ENCODE measurements at regions not wholly inside any gene's neighbourhood (a gene's known extent, or its start where the extent isn't known, plus 50 kb on each side); places are given as distances from the start of the nearest gene placed in this dataset.
A peak's percentile ranks its signal among the peaks of the same experiment; 100 is the strongest.

DNA sequence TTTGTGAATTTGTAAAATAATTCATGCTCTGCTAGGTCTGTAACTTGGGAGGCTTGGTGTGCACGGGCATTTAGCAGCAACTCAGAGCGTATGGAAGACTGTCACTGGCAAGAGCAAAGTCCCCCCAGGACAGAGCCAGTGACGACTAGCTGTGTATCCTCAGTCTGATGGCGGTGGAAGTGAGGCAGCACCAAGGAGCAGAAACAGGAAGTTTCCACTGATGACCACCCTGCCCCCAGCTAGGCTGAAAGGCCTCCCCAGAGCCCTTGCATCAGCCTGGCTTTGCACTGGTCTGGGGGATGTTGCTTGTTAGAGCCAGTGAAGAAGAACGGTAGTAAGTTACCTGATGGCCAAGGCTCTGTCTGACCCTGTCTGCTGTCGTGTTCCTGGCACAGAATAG is 66.8 kb upstream of the ABL1 start:
- Mint-ChIP-seq H3K4me1 (peaks cover 53% of the 10 kb centered on the region), H3K36me3 (no peaks in the 10 kb centered on the region), H3K4me3 (no peak overlapping the region), H3K27ac (peak overlapping the region; percentile 89), H3K27me3 (ENCODE audit: low read depth) (no peaks in the 10 kb centered on the region), H3K9me3 (no peaks in the 10 kb centered on the region)
- DNase-seq (ENCODE audit: low spot score) = peak; percentile 35
- TF ChIP-seq, protein P1, sequence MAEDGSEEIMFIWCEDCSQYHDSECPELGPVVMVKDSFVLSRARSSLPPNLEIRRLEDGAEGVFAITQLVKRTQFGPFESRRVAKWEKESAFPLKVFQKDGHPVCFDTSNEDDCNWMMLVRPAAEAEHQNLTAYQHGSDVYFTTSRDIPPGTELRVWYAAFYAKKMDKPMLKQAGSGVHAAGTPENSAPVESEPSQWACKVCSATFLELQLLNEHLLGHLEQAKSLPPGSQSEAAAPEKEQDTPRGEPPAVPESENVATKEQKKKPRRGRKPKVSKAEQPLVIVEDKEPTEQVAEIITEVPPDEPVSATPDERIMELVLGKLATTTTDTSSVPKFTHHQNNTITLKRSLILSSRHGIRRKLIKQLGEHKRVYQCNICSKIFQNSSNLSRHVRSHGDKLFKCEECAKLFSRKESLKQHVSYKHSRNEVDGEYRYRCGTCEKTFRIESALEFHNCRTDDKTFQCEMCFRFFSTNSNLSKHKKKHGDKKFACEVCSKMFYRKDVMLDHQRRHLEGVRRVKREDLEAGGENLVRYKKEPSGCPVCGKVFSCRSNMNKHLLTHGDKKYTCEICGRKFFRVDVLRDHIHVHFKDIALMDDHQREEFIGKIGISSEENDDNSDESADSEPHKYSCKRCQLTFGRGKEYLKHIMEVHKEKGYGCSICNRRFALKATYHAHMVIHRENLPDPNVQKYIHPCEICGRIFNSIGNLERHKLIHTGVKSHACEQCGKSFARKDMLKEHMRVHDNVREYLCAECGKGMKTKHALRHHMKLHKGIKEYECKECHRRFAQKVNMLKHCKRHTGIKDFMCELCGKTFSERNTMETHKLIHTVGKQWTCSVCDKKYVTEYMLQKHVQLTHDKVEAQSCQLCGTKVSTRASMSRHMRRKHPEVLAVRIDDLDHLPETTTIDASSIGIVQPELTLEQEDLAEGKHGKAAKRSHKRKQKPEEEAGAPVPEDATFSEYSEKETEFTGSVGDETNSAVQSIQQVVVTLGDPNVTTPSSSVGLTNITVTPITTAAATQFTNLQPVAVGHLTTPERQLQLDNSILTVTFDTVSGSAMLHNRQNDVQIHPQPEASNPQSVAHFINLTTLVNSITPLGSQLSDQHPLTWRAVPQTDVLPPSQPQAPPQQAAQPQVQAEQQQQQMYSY (CRISPR knock-in tag; IDR thresholded peaks at IDR 0.05) = no peak
- TF ChIP-seq ETV6 (CRISPR knock-in tag; IDR thresholded peaks at IDR 0.05) (peak; percentile 64; the same call in 1 of the 2 replicates), GABPB1 (CRISPR knock-in tag; IDR thresholded peaks at IDR 0.05) (peak; percentile 98)
- ChIA-PET POLR2A (interaction anchor here (0.6 to 1.3 kb wide), 4 partner anchors 54 to 1744 kb away, joined by 3 to 4 read pairs (median 4); no protein-coding TSS in a partner anchor), CTCF (interaction anchor here (0.8 to 4.5 kb wide), 6 partner anchors 8 to 98 kb away, joined by 3 to 44 read pairs (median 4); no protein-coding TSS in a partner anchor)
- ATAC-seq = peak; percentile 56

DNA sequence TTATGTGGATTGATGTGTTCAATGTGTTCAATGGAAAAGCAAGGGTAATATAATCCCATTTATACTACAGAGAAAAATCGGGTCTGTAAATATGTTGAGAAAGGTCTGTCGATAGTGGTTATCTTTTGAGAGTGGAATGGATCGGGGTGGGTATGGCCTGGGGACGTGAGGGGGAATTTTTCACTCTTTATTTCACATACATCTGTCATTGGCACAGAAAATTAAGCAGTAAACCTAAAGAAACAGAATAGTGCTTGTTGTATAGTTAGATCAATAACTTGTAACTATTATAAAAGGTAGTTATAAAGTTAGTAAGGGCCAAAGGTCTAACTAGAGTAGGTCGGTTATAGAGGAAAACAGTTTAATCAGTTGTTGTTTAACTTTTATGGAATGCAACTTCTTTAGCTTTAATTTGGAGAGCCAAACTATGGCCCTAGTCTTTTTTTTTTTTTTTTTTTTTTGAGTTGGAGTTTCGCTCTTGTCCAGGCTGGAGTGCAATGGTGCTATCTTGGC is 66.1 kb upstream of the ABL1 start:
- TF ChIP-seq FOXJ3 (CRISPR knock-in tag; IDR thresholded peaks at IDR 0.05; ENCODE audit: borderline replicate concordance) (no peak), GABPB1 (CRISPR knock-in tag; IDR thresholded peaks at IDR 0.05) (no peak)
- no peaks in the 10 kb centered on the region for H3K9me3 Mint-ChIP-seq
- H3K36me3 Mint-ChIP-seq = no peaks in the 10 kb centered on the region
- ChIA-PET CTCF (interaction anchor here (0.8 to 4.5 kb wide), 5 partner anchors 8 to 97 kb away, joined by 3 to 44 read pairs (median 4); no protein-coding TSS in a partner anchor), POLR2A (interaction anchor here (0.9 to 1.3 kb wide), 2 partner anchors 54 to 59 kb away, joined by 4 read pairs; no protein-coding TSS in a partner anchor)
- no peak overlapping the region for H3K4me3 Mint-ChIP-seq
- peaks cover 46% of the 10 kb centered on the region for H3K4me1 Mint-ChIP-seq
- no peak for DNase-seq (ENCODE audit: low spot score)
- peak overlapping the region; percentile 89 for H3K27ac Mint-ChIP-seq
- no peaks in the 10 kb centered on the region for H3K27me3 Mint-ChIP-seq (ENCODE audit: low read depth)
- ATAC-seq = no peak

DNA sequence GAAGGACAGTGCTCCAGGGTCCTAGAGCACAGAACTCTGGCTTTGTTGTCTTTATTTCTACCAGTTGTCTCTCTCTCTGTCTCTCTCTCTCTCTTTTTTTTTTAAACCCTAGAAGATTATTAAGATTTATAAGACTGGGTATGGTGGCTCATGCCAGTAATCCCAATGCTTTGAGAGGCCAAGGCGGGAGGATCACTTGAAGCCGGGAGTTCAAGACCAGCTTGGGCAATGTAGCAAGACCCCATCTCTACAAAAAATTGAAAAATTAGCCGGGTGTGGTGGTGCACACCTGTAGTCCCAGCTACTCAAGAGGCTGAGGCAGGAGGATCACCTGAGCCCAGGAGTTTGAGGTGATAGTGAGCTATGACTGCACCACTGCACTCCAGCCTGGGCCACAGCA is 65.0 kb upstream of the ABL1 start:
- Mint-ChIP-seq H3K4me1 (peaks cover 50% of the 10 kb centered on the region), H3K27ac (no peak overlapping the region), H3K4me3 (no peak overlapping the region), H3K9me3 (peaks cover 3% of the 10 kb centered on the region; the same call in 1 of the 2 replicates), H3K36me3 (no peaks in the 10 kb centered on the region), H3K27me3 (ENCODE audit: low read depth) (no peaks in the 10 kb centered on the region)
- TF ChIP-seq, protein P2, sequence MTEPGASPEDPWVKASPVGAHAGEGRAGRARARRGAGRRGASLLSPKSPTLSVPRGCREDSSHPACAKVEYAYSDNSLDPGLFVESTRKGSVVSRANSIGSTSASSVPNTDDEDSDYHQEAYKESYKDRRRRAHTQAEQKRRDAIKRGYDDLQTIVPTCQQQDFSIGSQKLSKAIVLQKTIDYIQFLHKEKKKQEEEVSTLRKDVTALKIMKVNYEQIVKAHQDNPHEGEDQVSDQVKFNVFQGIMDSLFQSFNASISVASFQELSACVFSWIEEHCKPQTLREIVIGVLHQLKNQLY (CRISPR knock-in tag; IDR thresholded peaks at IDR 0.05) = no peak
- no peak for TF ChIP-seq IRF2 (CRISPR knock-in tag; IDR thresholded peaks at IDR 0.05; ENCODE audit: borderline replicate concordance, low read depth)
- TF ChIP-seq EMX1 (CRISPR knock-in tag; IDR thresholded peaks at IDR 0.05) = no peak
- TF ChIP-seq NFATC4 (CRISPR knock-in tag; IDR thresholded peaks at IDR 0.05) = no peak
- no peak for TF ChIP-seq ZNF671 (CRISPR knock-in tag; IDR thresholded peaks at IDR 0.05)
- TF ChIP-seq NFE2L1 (CRISPR knock-in tag; IDR thresholded peaks at IDR 0.05) = no peak
- TF ChIP-seq ZNF121 (CRISPR knock-in tag; IDR thresholded peaks at IDR 0.05) = 0 out of 2 replicates have a peak, but pooled peaks have one; percentile 54
- no peak for TF ChIP-seq ZNF317 (CRISPR knock-in tag; IDR thresholded peaks at IDR 0.05; ENCODE audit: borderline replicate concordance, low read depth)
- ChIA-PET POLR2A (no interaction called here), CTCF (interaction anchor here (1.2 to 4.5 kb wide), 2 partner anchors 92 to 96 kb away, joined by 3 to 44 read pairs; no protein-coding TSS in a partner anchor)
- DNase-seq (ENCODE audit: low spot score) = no peak
- no peak for ATAC-seq

DNA sequence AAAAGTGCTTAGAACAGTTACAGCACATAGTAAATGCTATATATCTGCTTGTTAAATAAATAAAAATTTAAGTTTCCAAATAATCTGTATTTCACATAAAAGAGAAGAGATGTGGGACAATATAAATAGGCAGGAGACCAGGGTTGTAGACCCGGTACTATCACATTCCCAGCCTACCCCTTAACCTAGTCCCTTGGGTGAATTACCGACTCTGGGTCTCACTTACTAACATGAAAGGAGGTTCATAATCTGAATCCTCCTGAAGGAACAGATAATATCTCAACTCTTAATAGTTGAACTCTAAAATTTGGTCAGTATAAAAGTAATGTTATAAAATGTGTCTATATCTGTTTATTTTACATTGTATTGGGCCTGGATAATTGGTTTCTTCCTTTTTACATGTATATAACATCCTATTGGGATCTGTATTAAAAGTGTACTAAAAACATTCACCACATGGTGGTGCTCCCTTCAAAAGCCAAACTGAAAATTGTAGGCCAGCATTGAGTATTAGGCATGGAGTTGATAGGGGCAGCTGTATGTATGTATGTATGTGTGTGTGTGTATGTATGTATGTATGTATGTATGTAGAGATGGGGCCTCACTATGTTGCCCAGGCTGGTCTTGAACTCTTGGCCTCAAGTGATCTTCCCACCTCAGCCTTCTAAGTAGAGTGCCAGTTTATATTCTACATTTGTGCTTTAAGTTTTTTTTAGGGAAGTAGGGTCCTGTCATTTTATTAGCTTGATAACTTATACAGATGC is 64.2 kb upstream of the ABL1 start:
- H3K27ac Mint-ChIP-seq = no peak overlapping the region
- H3K4me3 Mint-ChIP-seq = no peak overlapping the region
- CTCF ChIA-PET = interaction anchor here (0.6 to 1.8 kb wide), 8 partner anchors 15 to 227 kb away, joined by 3 to 24 read pairs (median 4); no protein-coding TSS in a partner anchor
- H3K27me3 Mint-ChIP-seq (ENCODE audit: low read depth) = no peaks in the 10 kb centered on the region
- peaks cover 44% of the 10 kb centered on the region for H3K4me1 Mint-ChIP-seq
- peaks cover 7% of the 10 kb centered on the region for H3K36me3 Mint-ChIP-seq
- POLR2A ChIA-PET = interaction anchor here (0.7 kb wide), 1 partner anchor 54 kb away, joined by 5 read pairs; no protein-coding TSS in a partner anchor
- ATAC-seq (peak; percentile 85), DNase-seq (ENCODE audit: low spot score) (no peak)
- TF ChIP-seq, protein P3, sequence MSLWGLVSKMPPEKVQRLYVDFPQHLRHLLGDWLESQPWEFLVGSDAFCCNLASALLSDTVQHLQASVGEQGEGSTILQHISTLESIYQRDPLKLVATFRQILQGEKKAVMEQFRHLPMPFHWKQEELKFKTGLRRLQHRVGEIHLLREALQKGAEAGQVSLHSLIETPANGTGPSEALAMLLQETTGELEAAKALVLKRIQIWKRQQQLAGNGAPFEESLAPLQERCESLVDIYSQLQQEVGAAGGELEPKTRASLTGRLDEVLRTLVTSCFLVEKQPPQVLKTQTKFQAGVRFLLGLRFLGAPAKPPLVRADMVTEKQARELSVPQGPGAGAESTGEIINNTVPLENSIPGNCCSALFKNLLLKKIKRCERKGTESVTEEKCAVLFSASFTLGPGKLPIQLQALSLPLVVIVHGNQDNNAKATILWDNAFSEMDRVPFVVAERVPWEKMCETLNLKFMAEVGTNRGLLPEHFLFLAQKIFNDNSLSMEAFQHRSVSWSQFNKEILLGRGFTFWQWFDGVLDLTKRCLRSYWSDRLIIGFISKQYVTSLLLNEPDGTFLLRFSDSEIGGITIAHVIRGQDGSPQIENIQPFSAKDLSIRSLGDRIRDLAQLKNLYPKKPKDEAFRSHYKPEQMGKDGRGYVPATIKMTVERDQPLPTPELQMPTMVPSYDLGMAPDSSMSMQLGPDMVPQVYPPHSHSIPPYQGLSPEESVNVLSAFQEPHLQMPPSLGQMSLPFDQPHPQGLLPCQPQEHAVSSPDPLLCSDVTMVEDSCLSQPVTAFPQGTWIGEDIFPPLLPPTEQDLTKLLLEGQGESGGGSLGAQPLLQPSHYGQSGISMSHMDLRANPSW (CRISPR knock-in tag; conservative IDR thresholded peaks at IDR 0.05; ENCODE audit: low read depth) = no peak
- peaks cover 10% of the 10 kb centered on the region for H3K9me3 Mint-ChIP-seq

Measured in WTC11 (cell line).